ENCODE measurements at regions not wholly inside any gene's neighbourhood (a gene's known extent, or its start where the extent isn't known, plus 50 kb on each side); places are given as distances from the start of the nearest gene placed in this dataset.
A peak's percentile ranks its signal among the peaks of the same experiment; 100 is the strongest.

DNA sequence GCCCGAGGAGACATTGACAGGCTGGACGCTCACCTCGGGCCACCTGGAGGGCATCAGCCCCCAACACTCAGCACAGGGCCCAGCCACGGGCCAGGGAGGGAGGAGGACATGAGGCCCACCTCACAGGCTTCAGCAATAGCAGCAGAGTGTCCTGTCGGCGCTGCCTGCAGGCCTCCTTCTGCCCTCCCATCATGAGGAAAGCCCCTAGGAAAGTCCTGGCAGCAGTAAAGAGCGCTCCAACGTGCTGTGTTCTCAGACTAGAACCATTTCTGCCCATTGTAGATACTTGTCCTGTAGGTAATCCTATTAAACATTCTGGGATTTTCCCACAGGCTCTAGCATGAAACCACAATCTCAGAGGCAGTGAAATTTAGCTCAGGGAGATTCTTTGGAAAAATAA is 62.0 kb upstream of the GALNT2 start:
- H3K23ac ChIP-seq (ENCODE audit: low read length), result no peak overlapping the region
- no peaks in the 10 kb centered on the region for H3K27me3 ChIP-seq (ENCODE audit: insufficient read depth, low read length)
- H3K79me2 ChIP-seq (ENCODE audit: control insufficient read depth, insufficient read depth, low read length, poor library complexity), result no peaks in the 10 kb centered on the region
- H2BK120ac ChIP-seq (ENCODE audit: insufficient read depth, low read length, poor library complexity), result no peak overlapping the region
- H3K36me3 ChIP-seq (ENCODE audit: control insufficient read depth in 1 of 2, insufficient read depth in 2 of 2, low read length in 2 of 2), result no peaks in the 10 kb centered on the region
- H3K14ac ChIP-seq (ENCODE audit: low read length), result no peak overlapping the region
- H3K4me3 ChIP-seq (ENCODE audit: low read depth, low read length), result no peak overlapping the region
- no peaks in the 10 kb centered on the region for H3K4me1 ChIP-seq (ENCODE audit: control insufficient read depth in 1 of 2, insufficient read depth in 2 of 2, low read length in 2 of 2)
- no peak overlapping the region for H4K8ac ChIP-seq (ENCODE audit: low read depth, low read length)
- no peak overlapping the region for H2BK12ac ChIP-seq (ENCODE audit: low read length)
- H3K4me2 ChIP-seq (ENCODE audit: low read length), result no peak overlapping the region
- peaks cover 4% of the 10 kb centered on the region for H3K9me3 ChIP-seq (ENCODE audit: insufficient read depth, low read depth, low read length)
- no peak overlapping the region for H3K4ac ChIP-seq (ENCODE audit: low read depth, low read length)
- no peak for DNase-seq
- WGBS (ENCODE audit: extremely low coverage, insufficient coverage, insufficient read length), result no CpG with 5 or more reads among the region's 8 CpGs
- no peaks in the 10 kb centered on the region for H3K79me1 ChIP-seq (ENCODE audit: low read length)
- H2BK5ac ChIP-seq (ENCODE audit: low read depth, low read length, poor library complexity), result no peak overlapping the region
- no peak overlapping the region for H2AK5ac ChIP-seq (ENCODE audit: low read length)
- no peak overlapping the region for H3K27ac ChIP-seq (ENCODE audit: low read depth, low read length)
- no peak overlapping the region for H2AFZ ChIP-seq (ENCODE audit: insufficient read depth, low read length, poor library complexity)
- no peak overlapping the region for H4K91ac ChIP-seq (ENCODE audit: low read depth, low read length)
- no peak overlapping the region for H3K18ac ChIP-seq (ENCODE audit: low read length)
- no peak overlapping the region for H3K9ac ChIP-seq (ENCODE audit: low read length)
- no peak overlapping the region for H4K12ac ChIP-seq (ENCODE audit: low read depth, low read length)

GRCh38 chr1:230008721-230009120 is 58.3 kb upstream of the GALNT2 start:
- H2BK5ac ChIP-seq (ENCODE audit: low read depth, low read length, poor library complexity), result no peak overlapping the region
- H4K12ac ChIP-seq (ENCODE audit: low read depth, low read length), result no peak overlapping the region
- H3K9ac ChIP-seq (ENCODE audit: low read length), result no peak overlapping the region
- no CpG with 5 or more reads among the region's 4 CpGs for WGBS (ENCODE audit: extremely low coverage, insufficient coverage, insufficient read length)
- no peak overlapping the region for H3K4me2 ChIP-seq (ENCODE audit: low read length)
- H2AK5ac ChIP-seq (ENCODE audit: low read length), result no peak overlapping the region
- H3K27ac ChIP-seq (ENCODE audit: low read depth, low read length), result no peak overlapping the region
- no peak overlapping the region for H2BK12ac ChIP-seq (ENCODE audit: low read length)
- no peak overlapping the region for H3K18ac ChIP-seq (ENCODE audit: low read length)
- no peak overlapping the region for H3K23ac ChIP-seq (ENCODE audit: low read length)
- H3K4me3 ChIP-seq (ENCODE audit: low read depth, low read length), result no peak overlapping the region
- H2BK120ac ChIP-seq (ENCODE audit: insufficient read depth, low read length, poor library complexity), result no peak overlapping the region
- H4K8ac ChIP-seq (ENCODE audit: low read depth, low read length), result no peak overlapping the region
- H3K4ac ChIP-seq (ENCODE audit: low read depth, low read length), result no peak overlapping the region
- no peaks in the 10 kb centered on the region for H3K27me3 ChIP-seq (ENCODE audit: insufficient read depth, low read length)
- H2AFZ ChIP-seq (ENCODE audit: insufficient read depth, low read length, poor library complexity), result no peak overlapping the region
- no peak overlapping the region for H4K91ac ChIP-seq (ENCODE audit: low read depth, low read length)
- H3K79me1 ChIP-seq (ENCODE audit: low read length), result no peaks in the 10 kb centered on the region
- no peaks in the 10 kb centered on the region for H3K4me1 ChIP-seq (ENCODE audit: control insufficient read depth in 1 of 2, insufficient read depth in 2 of 2, low read length in 2 of 2)
- no peak overlapping the region for H3K14ac ChIP-seq (ENCODE audit: low read length)
- no peaks in the 10 kb centered on the region for H3K79me2 ChIP-seq (ENCODE audit: control insufficient read depth, insufficient read depth, low read length, poor library complexity)
- peak; percentile 74 to 82 for DNase-seq
- peaks cover 4% of the 10 kb centered on the region for H3K9me3 ChIP-seq (ENCODE audit: insufficient read depth, low read depth, low read length)
- no peaks in the 10 kb centered on the region for H3K36me3 ChIP-seq (ENCODE audit: control insufficient read depth in 1 of 2, insufficient read depth in 2 of 2, low read length in 2 of 2)

DNA sequence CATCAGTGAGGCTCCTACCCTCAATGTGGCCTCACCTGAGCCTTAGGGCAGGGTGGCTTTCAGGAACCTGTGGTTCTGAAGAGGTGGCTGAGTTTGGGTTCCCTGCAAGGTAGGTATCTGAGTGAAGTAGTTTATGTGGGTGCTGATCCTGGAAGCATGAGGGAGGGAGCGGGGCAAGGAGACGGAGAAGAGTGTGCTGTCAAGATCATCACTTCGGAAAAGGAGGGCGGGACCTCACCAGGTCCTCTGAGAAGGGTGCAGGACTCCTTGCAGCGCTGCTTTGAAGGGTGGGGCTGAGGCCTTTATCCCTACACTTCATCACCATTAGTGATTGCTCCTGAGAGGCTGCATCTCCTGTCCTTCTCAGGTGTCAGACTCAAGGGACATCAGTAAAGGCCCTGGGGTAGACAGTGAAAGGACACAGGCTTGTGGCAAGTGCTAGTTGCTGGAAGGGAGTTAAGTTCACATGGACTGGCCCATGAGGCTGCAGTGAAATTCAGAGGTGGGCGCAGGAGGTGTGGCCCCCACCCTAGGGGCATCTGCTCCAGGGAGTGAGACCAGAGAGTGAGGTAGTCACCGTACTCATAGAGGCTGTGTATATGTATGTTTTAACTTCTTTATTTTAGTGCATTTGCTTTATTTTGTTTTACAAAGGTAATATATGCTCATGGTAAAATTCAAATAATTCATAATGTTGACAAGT is 57.3 kb upstream of the GALNT2 start:
- Histone ChIP-seq H3K14ac (ENCODE audit: low read length) (no peak overlapping the region), H2BK5ac (ENCODE audit: low read depth, low read length, poor library complexity) (no peak overlapping the region), H4K91ac (ENCODE audit: low read depth, low read length) (no peak overlapping the region), H2BK12ac (ENCODE audit: low read length) (no peak overlapping the region), H3K4me3 (ENCODE audit: low read depth, low read length) (no peak overlapping the region), H4K12ac (ENCODE audit: low read depth, low read length) (no peak overlapping the region), H2AFZ (ENCODE audit: insufficient read depth, low read length, poor library complexity) (no peak overlapping the region), H3K4ac (ENCODE audit: low read depth, low read length) (no peak overlapping the region), H3K4me2 (ENCODE audit: low read length) (no peak overlapping the region), H4K8ac (ENCODE audit: low read depth, low read length) (no peak overlapping the region), H3K27me3 (ENCODE audit: insufficient read depth, low read length) (no peaks in the 10 kb centered on the region), H3K18ac (ENCODE audit: low read length) (no peak overlapping the region), H3K27ac (ENCODE audit: low read depth, low read length) (no peak overlapping the region), H2BK120ac (ENCODE audit: insufficient read depth, low read length, poor library complexity) (no peak overlapping the region), H3K36me3 (ENCODE audit: control insufficient read depth in 1 of 2, insufficient read depth in 2 of 2, low read length in 2 of 2) (no peaks in the 10 kb centered on the region), H3K4me1 (ENCODE audit: control insufficient read depth in 1 of 2, insufficient read depth in 2 of 2, low read length in 2 of 2) (no peaks in the 10 kb centered on the region), H3K79me1 (ENCODE audit: low read length) (no peaks in the 10 kb centered on the region), H2AK5ac (ENCODE audit: low read length) (no peak overlapping the region), H3K9ac (ENCODE audit: low read length) (no peak overlapping the region), H3K23ac (ENCODE audit: low read length) (no peak overlapping the region), H3K9me3 (ENCODE audit: insufficient read depth, low read depth, low read length) (peaks cover 4% of the 10 kb centered on the region), H3K79me2 (ENCODE audit: control insufficient read depth, insufficient read depth, low read length, poor library complexity) (no peaks in the 10 kb centered on the region)
- no peak for DNase-seq
- WGBS (ENCODE audit: extremely low coverage, insufficient coverage, insufficient read length), result no CpG with 5 or more reads among the region's 7 CpGs

DNA sequence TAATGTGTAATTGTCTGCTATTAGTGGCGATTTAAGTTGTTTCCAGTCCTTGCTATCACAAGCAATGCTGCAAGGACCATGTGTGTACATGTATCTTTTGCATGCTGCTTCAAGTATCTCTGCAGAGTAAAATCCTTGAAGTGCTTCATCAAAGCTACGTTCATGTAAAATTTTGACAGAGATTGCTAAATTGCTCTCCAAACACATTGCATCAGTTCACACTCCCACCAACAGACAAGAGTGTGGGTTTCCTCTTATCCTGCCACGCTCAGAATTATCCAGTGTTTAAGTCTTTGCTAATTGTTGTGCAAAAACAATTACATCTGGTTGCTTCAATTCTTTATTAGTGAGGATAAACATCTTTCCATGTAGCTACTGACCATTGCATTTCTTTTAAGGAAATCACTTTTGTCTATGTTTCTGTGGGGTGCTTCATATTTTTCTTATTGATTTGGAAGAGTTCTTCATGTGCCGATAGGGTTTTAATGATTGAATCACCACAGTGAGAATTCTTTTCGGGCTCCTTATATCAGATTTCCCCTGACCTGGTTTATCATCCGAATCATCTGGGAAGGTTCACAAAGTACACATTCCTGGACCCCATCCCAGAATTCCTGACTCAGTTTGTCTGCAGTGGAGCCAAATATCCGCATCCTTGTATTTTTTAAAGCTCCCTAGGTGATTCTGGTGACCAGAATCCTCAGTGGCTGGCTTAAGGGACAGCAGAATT is 56.3 kb upstream of the GALNT2 start:
- no peak for DNase-seq
- no CpG with 5 or more reads among the region's 7 CpGs for WGBS (ENCODE audit: extremely low coverage, insufficient coverage, insufficient read length)

More for the DNA sequence above, 56.3 kb upstream of the GALNT2 start:
- no peak overlapping the region for H3K27ac ChIP-seq (ENCODE audit: low read depth, low read length)
- no peak overlapping the region for H4K12ac ChIP-seq (ENCODE audit: low read depth, low read length)
- H3K9me3 ChIP-seq (ENCODE audit: insufficient read depth, low read depth, low read length), result peaks cover 4% of the 10 kb centered on the region
- H3K4ac ChIP-seq (ENCODE audit: low read depth, low read length), result no peak overlapping the region
- H3K4me2 ChIP-seq (ENCODE audit: low read length), result no peak overlapping the region
- no peak overlapping the region for H2AFZ ChIP-seq (ENCODE audit: insufficient read depth, low read length, poor library complexity)
- no peaks in the 10 kb centered on the region for H3K79me1 ChIP-seq (ENCODE audit: low read length)
- no peaks in the 10 kb centered on the region for H3K79me2 ChIP-seq (ENCODE audit: control insufficient read depth, insufficient read depth, low read length, poor library complexity)
- H2BK120ac ChIP-seq (ENCODE audit: insufficient read depth, low read length, poor library complexity), result no peak overlapping the region
- H2AK5ac ChIP-seq (ENCODE audit: low read length), result no peak overlapping the region
- H3K4me1 ChIP-seq (ENCODE audit: control insufficient read depth in 1 of 2, insufficient read depth in 2 of 2, low read length in 2 of 2), result no peaks in the 10 kb centered on the region
- no peaks in the 10 kb centered on the region for H3K27me3 ChIP-seq (ENCODE audit: insufficient read depth, low read length)
- H3K4me3 ChIP-seq (ENCODE audit: low read depth, low read length), result no peak overlapping the region
- no peak overlapping the region for H2BK12ac ChIP-seq (ENCODE audit: low read length)
- H4K8ac ChIP-seq (ENCODE audit: low read depth, low read length), result no peak overlapping the region
- H4K91ac ChIP-seq (ENCODE audit: low read depth, low read length), result no peak overlapping the region
- no peak overlapping the region for H3K23ac ChIP-seq (ENCODE audit: low read length)
- no peak overlapping the region for H3K14ac ChIP-seq (ENCODE audit: low read length)
- H3K18ac ChIP-seq (ENCODE audit: low read length), result no peak overlapping the region
- no peak overlapping the region for H3K9ac ChIP-seq (ENCODE audit: low read length)
- no peaks in the 10 kb centered on the region for H3K36me3 ChIP-seq (ENCODE audit: control insufficient read depth in 1 of 2, insufficient read depth in 2 of 2, low read length in 2 of 2)
- no peak overlapping the region for H2BK5ac ChIP-seq (ENCODE audit: low read depth, low read length, poor library complexity)
